Head of caudate nucleus (tissue), 42 donors: ENCODE measurements at regions not wholly inside any gene's neighbourhood (a gene's known extent, or its start where the extent isn't known, plus 50 kb on each side); places are given as distances from the start of the nearest gene placed in this dataset.

Experiments used
- DNase-seq, 42 donors: peaks; one replicate each; pipeline versions ENCODE4 v3.0.0 to v3.0.0-alpha.2; 2020 to 2021; ENCODE audit warnings: mixed read lengths in 7 of 42
- intact Hi-C: fragments of 100-400 bp; cut with DNase I; formaldehyde crosslinking; loops from one replicate; pipeline ENCODE4 v1.15.0; 2022

DNA sequence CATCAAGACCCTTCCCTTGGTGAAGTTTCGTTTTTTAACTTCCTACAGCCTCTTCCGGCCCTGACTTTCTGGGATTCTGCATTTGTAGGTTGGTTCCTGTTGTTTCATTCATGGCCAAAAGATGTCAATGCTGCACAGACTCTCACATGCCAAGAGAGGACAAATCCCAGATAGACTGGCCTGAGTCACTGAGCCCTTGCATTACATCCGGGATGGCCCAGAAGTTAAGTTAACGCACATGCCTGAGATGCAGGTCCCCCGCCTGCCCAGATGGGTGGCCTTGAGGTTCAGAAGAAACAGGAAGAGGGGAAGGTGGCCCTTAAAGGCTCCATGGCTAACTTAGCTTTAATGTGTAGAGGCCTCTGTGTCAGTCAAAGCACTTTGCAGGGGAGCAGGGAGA is 51.6 kb upstream of the SRGAP3 start:
- no peak for DNase-seq
- intact Hi-C loops: loop anchor here (5.0 kb wide), 2 partner anchors 314 to 329 kb away; no protein-coding TSS in a partner anchor

DNA sequence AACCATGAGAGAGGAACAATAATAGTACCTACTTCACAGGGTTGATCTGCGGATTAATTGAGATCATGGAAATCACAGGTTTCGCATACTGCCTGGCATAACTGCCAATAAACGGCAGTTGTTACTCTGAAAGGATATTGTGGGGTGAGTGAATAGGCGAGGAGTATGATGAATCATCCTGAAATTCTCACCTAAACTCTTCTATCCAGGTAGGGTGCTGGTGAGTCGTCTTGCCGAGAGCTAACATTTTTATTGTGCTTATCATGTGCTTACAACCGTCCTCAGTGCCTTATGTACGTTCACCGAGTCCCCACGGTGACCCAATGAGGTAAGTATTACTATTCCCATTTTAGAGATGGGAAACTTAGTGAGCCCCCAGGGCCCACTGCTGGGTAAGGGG is 52.4 kb upstream of the SRGAP3 start:
- intact Hi-C loops: loop anchor here (5.0 kb wide), 2 partner anchors 314 to 329 kb away; no protein-coding TSS in a partner anchor
- DNase-seq: peak in 6 of 42 donors; percentile 11 to 38 (median 22)

DNA sequence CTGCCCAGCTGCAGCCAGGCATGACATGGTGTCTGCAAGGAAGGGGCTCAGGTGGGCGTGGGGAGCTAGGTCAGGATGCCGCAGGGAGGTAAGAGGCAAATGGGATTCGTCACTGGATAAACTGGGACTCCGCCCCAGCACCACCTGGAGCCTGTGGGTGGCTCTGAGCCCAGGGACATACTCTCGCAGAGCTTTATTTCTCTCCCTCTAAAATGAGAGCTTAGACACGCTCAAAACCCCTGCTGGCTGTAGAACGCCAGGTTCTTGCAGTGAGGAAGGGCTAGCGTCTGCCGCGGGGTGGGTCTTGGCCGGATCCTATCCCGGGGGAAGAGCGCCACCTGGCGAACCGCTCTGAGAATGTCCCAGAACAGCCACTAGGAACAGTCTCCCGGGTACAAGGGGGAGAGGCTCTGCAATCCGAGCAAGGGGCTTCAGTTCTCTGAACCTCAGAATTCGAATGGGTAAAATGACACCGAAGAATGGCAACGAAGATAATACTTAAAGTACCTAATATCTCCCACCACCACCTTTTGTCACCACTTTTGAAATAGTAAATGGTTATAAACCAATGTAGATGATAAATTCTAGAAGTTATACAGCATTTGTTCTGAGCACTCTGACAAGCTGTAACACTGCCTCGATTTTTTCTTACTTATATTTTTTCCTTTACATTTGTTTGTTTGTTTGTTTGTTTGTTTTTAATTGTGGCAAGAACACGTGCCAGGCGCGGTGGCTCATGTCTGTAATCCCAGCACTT is 53.2 kb upstream of the SRGAP3 start:
- DNase-seq: peak; percentile 66 to 93 (median 84)

DNA sequence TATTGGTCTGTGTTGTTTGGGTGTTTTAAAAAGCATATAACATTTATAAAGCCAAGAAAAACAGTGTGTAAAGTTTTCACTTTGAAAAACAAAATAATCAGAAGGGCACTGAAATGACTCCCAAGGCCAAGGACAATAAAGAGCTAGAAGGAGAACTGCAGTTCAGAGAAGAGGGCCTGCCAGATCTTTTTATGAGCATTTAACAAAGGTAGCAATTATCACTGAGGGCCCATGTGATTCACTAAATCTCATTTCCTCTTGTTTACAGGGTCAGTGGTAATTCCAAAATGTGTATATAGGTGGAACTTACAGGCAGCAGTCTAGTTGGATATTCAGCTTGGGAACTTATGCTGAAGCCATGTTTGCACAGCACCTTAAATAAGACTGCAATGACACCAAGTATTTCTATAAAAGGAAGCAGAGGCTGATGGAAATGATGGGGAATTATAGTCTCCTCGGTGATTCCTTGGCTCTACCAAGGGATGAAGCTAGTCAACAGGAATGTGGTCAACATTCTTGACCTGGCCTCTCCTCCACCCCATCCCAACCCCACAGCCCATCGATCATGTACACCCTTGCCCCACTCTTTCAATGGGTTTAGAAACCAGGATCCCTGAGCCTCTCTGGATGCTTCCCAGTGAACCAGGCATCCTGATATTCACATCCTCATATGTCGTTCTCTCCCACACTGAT is 54.4 kb upstream of the THUMPD3 start:
- intact Hi-C loops: no loop called here

More for the DNA sequence above, 53.2 kb upstream of the SRGAP3 start:
- intact Hi-C loops: loop anchor here (5.0 kb wide), 2 partner anchors 315 to 330 kb away; no protein-coding TSS in a partner anchor

DNA sequence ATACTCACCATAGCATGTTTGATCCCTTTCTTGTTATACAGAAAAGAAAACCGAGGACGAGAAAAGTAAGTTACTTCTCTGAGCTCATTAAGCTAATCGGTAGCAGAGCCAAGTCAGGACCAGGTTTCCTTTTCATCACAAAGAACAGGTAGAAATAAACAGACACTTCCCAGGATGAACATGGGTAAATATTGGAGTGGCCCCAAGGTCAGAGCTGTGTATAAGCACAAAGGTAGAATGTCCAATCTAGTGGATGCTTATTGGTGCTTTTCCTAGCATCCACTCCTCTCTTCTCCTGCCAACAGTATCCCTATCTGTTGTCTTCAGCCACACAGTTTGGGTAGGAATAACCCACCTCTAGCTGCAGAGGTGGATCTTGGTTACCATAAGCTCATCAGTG is 52.8 kb upstream of the THUMPD3 start:
- DNase-seq: no peak
- intact Hi-C loops: no loop called here

More for the DNA sequence above, 54.4 kb upstream of the THUMPD3 start:
- no peak for DNase-seq

DNA sequence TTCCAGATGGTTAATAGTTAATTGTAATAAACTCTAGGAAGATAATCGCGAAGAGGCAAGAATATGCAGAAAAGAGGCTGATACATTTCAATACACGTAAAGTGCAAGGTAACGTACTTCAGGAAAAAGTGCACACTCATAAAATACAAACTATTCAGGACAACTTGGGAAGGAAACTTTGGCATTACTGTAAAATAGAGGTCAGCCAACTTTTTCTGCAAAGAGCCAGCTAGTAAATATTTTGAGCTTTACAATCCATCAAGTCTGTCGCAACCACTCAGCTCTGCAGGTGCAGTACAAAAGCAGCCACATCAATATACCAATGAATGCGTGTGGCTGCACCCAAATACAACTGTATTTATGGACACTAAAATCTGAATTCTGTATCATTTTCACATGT is 51.6 kb upstream of the THUMPD3 start:
- intact Hi-C loops: no loop called here
- DNase-seq: no peak
